HepG2 (cell line): ENCODE measurements at regions not wholly inside any gene's neighbourhood (a gene's known extent, or its start where the extent isn't known, plus 50 kb on each side); places are given as distances from the start of the nearest gene placed in this dataset.

Experiments
- ATAC-seq: fragments of 200-7000 bp; cut with Tn5 transposase; 3 replicates; pipeline ENCODE4 v1.9.1; 2020; ENCODE audit warnings: mild to moderate bottlenecking, moderate library complexity
- BruUV-seq: library from RNA; stranded (reverse); fragments of 400-500 nt; replicated peaks from 2 replicates; lab custom pipeline; 2021; lab: Mats Ljungman, UMichigan
- CTCF ChIA-PET: fragments of 300-600 bp; formaldehyde crosslinking; extraction: SDS; loops from one replicate; lab custom pipeline; 2021; ENCODE audit warnings: low total read pairs, inconsistent platforms, low intra/inter-chr PET ratio; lab: Yijun Ruan, JAX
- POLR2A ChIA-PET: fragments of 350-600 bp; sonication (Branson Sonifier 250); formaldehyde crosslinking; loops from one replicate; lab custom pipeline; 2020; ENCODE audit warnings: antibody characterized with exemption, inconsistent platforms; lab: Yijun Ruan, JAX
- DNase-seq: peaks from one replicate; pipeline ENCODE4 v3.0.0-alpha.2; 2015; ENCODE audit warnings: low spot score
- FAIRE-seq: peaks from 3 replicates; lab custom pipeline; 2011; peaks lifted over from hg19 to GRCh38; lab: Jason Lieb, UNC
- H2AFZ ChIP-seq: one replicate; pipeline ENCODE4 v1.6.1; 2011; ENCODE audit warnings: low read length, inconsistent platforms
- H3K27ac ChIP-seq: fragments of 300-600 bp; 3 replicates; pipeline ENCODE4 v1.8.0; 2011; ENCODE audit warnings: mixed run types, mild to moderate bottlenecking, mixed read lengths, low read length, inconsistent platforms; ENCODE audit not compliant: insufficient read depth; ENCODE audit errors: extremely low read length
- H3K27me3 ChIP-seq, 2 experiments: fragments of 200-600 bp in 1 of 2; 2 replicates in 1 of 2; 3 replicates in 1 of 2; pipeline versions ENCODE4 v1.6.0 to v1.8.0; 2011; ENCODE audit warnings: low read length in 2 of 2, mild to moderate bottlenecking in 2 of 2, moderate library complexity in 2 of 2, inconsistent platforms in 1 of 2; ENCODE audit not compliant: insufficient read depth in 2 of 2, control insufficient read depth in 1 of 2
- H3K36me3 ChIP-seq, 2 experiments: fragments of 200-600 bp in 1 of 2; replicated peaks in 1 of 2; 2 replicates in 1 of 2; 3 replicates in 1 of 2; pipeline versions ENCODE4 v1.5.1 to v1.8.0; 2011; ENCODE audit warnings: low read length in 2 of 2, inconsistent platforms in 1 of 2; ENCODE audit not compliant: insufficient read depth in 2 of 2, control insufficient read depth in 1 of 2
- H3K4me1 ChIP-seq: 2 replicates; pipeline ENCODE4 v1.5.1; 2012; ENCODE audit warnings: low read length, inconsistent platforms; ENCODE audit not compliant: insufficient read depth
- H3K4me2 ChIP-seq: 2 replicates; pipeline ENCODE4 v1.6.0; 2011; ENCODE audit warnings: low read depth, low read length, inconsistent platforms
- H3K4me3 ChIP-seq, 3 experiments: fragments of 200-600 bp in 1 of 3; sonication (generic), shearing (Covaris generic) in 1 of 3; replicated peaks in 1 of 3; 2 replicates each; pipeline ENCODE4 v1.5.1; 2011 to 2016; ENCODE audit warnings: low read length in 3 of 3, inconsistent platforms in 2 of 3, low read depth in 2 of 3, mild to moderate bottlenecking in 2 of 3, control low read depth in 1 of 3, mixed read lengths in 1 of 3; ENCODE audit not compliant: insufficient read depth in 1 of 3
- H3K79me2 ChIP-seq: one replicate; pipeline ENCODE4 v1.6.1; 2011; ENCODE audit warnings: low read length, inconsistent platforms; ENCODE audit not compliant: insufficient read depth
- H3K9ac ChIP-seq: 2 replicates; pipeline ENCODE4 v1.6.0; 2011; ENCODE audit warnings: mild to moderate bottlenecking, low read depth, low read length, inconsistent platforms; ENCODE audit not compliant: insufficient read depth
- H3K9me3 ChIP-seq: 2 replicates; pipeline ENCODE4 v1.5.1; 2012; ENCODE audit warnings: mild to moderate bottlenecking, low read length
- H4K20me1 ChIP-seq: 2 replicates; pipeline ENCODE4 v1.6.0; 2011; ENCODE audit warnings: inconsistent platforms, mild to moderate bottlenecking, low read length, moderate library complexity; ENCODE audit not compliant: insufficient read depth
- CENPX ChIP-seq: sonication (generic); formaldehyde crosslinking; IDR thresholded peaks from 2 replicates; pipeline ENCODE4 v1.9.0; 2021; ENCODE audit warnings: mild to moderate bottlenecking, missing genetic modification reagents, moderate library complexity
- EP300 ChIP-seq, 3 experiments: sonication (generic) in 1 of 3; formaldehyde crosslinking in 1 of 3; IDR thresholded peaks; 2 replicates each; pipeline versions ENCODE4 v1.5.1 to v1.6.1; 2011 to 2020; ENCODE audit warnings: low read depth in 2 of 3, low read length in 2 of 3, borderline replicate concordance in 1 of 3, improper control_type of control experiment in 1 of 3, mild to moderate bottlenecking in 1 of 3, missing genetic modification reagents in 1 of 3, moderate library complexity in 1 of 3
- ETV5 ChIP-seq: IDR thresholded peaks from 2 replicates; pipeline ENCODE4 v1.6.1; 2018; ENCODE audit warnings: missing biosample characterization, missing genetic modification reagents, inconsistent platforms, borderline replicate concordance
- FIP1L1 ChIP-seq: fragments of 200-400 bp; formaldehyde crosslinking; IDR thresholded peaks from 2 replicates; pipeline ENCODE4 v1.6.1; 2018; ENCODE audit warnings: low read depth, mild to moderate bottlenecking, low read length, moderate library complexity, borderline replicate concordance; ENCODE audit not compliant: insufficient read depth
- GZF1 ChIP-seq: sonication (generic); formaldehyde crosslinking; IDR thresholded peaks from 2 replicates; pipeline ENCODE4 v1.5.1; 2020; ENCODE audit warnings: mild to moderate bottlenecking, missing genetic modification reagents
- HES4 ChIP-seq: sonication (generic); formaldehyde crosslinking; IDR thresholded peaks from 2 replicates; pipeline ENCODE4 v1.9.0; 2021; ENCODE audit warnings: mild to moderate bottlenecking, missing genetic modification reagents, borderline replicate concordance
- NCOA2 ChIP-seq: sonication (generic); formaldehyde crosslinking; IDR thresholded peaks from 2 replicates; pipeline ENCODE4 v1.8.0; 2022; ENCODE audit warnings: inconsistent platforms
- PLRG1 ChIP-seq: fragments of 450-650 bp; conservative IDR thresholded peaks from 2 replicates; pipeline ENCODE4 v1.6.1; 2016
- RELA ChIP-seq: sonication (generic); formaldehyde crosslinking; IDR thresholded peaks from 2 replicates; pipeline ENCODE4 v1.4.0; 2020; ENCODE audit warnings: missing genetic modification reagents
- SIX4 ChIP-seq: sonication (generic); formaldehyde crosslinking; IDR thresholded peaks from 2 replicates; pipeline ENCODE4 v1.4.0; 2020; ENCODE audit warnings: missing genetic modification reagents
- TGIF2 ChIP-seq: IDR thresholded peaks from 2 replicates; pipeline ENCODE4 v1.6.1; 2016; ENCODE audit warnings: control low read depth, missing compliant biosample characterization
- ZFX ChIP-seq: sonication (generic); formaldehyde crosslinking; IDR thresholded peaks from 2 replicates; pipeline ENCODE4 v1.4.0; 2020; ENCODE audit warnings: mild to moderate bottlenecking, low read depth, missing genetic modification reagents, moderate library complexity
- ZNF138 ChIP-seq: sonication (generic); formaldehyde crosslinking; IDR thresholded peaks from 2 replicates; pipeline ENCODE4 v1.5.0; 2020; ENCODE audit warnings: mild to moderate bottlenecking, low read depth, missing genetic modification reagents
- ZNF251 ChIP-seq: sonication (generic); formaldehyde crosslinking; IDR thresholded peaks from 2 replicates; pipeline ENCODE4 v1.9.0; 2021; ENCODE audit warnings: mild to moderate bottlenecking, missing genetic modification reagents
- ZNF326 ChIP-seq: sonication (generic); formaldehyde crosslinking; IDR thresholded peaks from 2 replicates; pipeline ENCODE4 v1.4.0; 2020; ENCODE audit warnings: missing genetic modification reagents, borderline replicate concordance
- ZNF432 ChIP-seq: sonication (generic); formaldehyde crosslinking; IDR thresholded peaks from 2 replicates; pipeline ENCODE4 v1.5.0; 2020; ENCODE audit warnings: missing genetic modification reagents, mild to moderate bottlenecking, borderline replicate concordance
- ZNF549 ChIP-seq: sonication (generic); formaldehyde crosslinking; IDR thresholded peaks from 2 replicates; pipeline ENCODE4 v1.5.0; 2020; ENCODE audit warnings: missing genetic modification reagents
- ZNF644 ChIP-seq: IDR thresholded peaks from 2 replicates; pipeline ENCODE4 v1.6.1; 2016; ENCODE audit warnings: low read depth
- ZNF777 ChIP-seq: sonication (generic); formaldehyde crosslinking; IDR thresholded peaks from 2 replicates; pipeline ENCODE4 v1.4.0; 2020; ENCODE audit warnings: missing genetic modification reagents
- WGBS: methylation state at CpG from one replicate; pipeline ENCODE4 v1.1.6; 2017; ENCODE audit warnings: low lambda C conversion rate; 5-methylcytosine and 5-hydroxymethylcytosine counted together
- in situ Hi-C: cut with HindIII; loops from 2 replicates; pipeline ENCODE4 v1.10.0; 2017; ENCODE audit warnings: low pct_unique_long_range_greater_than_20kb; ENCODE audit not compliant: extremely low pct_ligation_motif_present
- intact Hi-C: fragments of 100-400 bp; cut with micrococcal nuclease; formaldehyde crosslinking; loops from one replicate; pipeline ENCODE4 v1.10.0; 2022; ENCODE audit not compliant: unreplicated experiment
- TF ChIP-seq, protein P1 (sequence below): sonication (generic); formaldehyde crosslinking; IDR thresholded peaks from 2 replicates; pipeline ENCODE4 v1.4.0; 2020; ENCODE audit warnings: missing genetic modification reagents, borderline replicate concordance
- TF ChIP-seq, protein P2 (sequence below): sonication (generic); formaldehyde crosslinking; IDR thresholded peaks from 2 replicates; pipeline ENCODE4 v1.5.0; 2020; ENCODE audit warnings: missing genetic modification reagents, mild to moderate bottlenecking, borderline replicate concordance

DNA sequence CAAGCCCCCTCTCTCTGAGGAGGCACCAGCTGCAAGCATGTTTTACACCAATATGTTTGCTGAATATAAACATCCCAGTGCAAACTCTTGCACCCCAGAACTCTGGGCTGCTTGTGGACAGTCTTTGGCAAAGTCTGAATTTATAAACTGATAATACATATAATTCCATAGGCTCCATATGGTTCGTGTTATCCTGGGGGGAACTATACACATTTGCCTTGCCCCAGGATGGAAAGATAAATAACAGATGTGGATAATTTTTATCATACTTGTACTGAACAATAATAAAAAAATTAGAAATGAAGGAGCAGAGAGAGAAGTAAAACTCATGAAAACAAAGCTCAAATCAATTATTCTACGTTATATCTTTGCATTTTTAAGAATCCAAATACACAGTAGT lies 50.6 kb upstream of the GAS1 start (continued):
- TF ChIP-seq, protein P1, sequence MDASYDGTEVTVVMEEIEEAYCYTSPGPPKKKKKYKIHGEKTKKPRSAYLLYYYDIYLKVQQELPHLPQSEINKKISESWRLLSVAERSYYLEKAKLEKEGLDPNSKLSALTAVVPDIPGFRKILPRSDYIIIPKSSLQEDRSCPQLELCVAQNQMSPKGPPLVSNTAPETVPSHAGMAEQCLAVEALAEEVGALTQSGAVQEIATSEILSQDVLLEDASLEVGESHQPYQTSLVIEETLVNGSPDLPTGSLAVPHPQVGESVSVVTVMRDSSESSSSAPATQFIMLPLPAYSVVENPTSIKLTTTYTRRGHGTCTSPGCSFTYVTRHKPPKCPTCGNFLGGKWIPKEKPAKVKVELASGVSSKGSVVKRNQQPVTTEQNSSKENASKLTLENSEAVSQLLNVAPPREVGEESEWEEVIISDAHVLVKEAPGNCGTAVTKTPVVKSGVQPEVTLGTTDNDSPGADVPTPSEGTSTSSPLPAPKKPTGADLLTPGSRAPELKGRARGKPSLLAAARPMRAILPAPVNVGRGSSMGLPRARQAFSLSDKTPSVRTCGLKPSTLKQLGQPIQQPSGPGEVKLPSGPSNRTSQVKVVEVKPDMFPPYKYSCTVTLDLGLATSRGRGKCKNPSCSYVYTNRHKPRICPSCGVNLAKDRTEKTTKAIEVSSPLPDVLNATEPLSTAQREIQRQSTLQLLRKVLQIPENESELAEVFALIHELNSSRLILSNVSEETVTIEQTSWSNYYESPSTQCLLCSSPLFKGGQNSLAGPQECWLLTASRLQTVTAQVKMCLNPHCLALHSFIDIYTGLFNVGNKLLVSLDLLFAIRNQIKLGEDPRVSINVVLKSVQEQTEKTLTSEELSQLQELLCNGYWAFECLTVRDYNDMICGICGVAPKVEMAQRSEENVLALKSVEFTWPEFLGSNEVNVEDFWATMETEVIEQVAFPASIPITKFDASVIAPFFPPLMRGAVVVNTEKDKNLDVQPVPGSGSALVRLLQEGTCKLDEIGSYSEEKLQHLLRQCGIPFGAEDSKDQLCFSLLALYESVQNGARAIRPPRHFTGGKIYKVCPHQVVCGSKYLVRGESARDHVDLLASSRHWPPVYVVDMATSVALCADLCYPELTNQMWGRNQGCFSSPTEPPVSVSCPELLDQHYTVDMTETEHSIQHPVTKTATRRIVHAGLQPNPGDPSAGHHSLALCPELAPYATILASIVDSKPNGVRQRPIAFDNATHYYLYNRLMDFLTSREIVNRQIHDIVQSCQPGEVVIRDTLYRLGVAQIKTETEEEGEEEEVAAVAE (CRISPR knock-in tag) = no peak
- TF ChIP-seq PLRG1 (no peak), ZNF326 (CRISPR knock-in tag) (no peak), EP300 (IDR thresholded peaks at IDR 0.05; ENCODE audit: low read depth in 2 of 2, low read length in 2 of 2) (no peak), EP300 (CRISPR knock-in tag; IDR thresholded peaks at IDR 0.05; ENCODE audit: borderline replicate concordance) (no peak), ZNF777 (CRISPR knock-in tag) (no peak)
- TF ChIP-seq, all 625 proteins: peak for 0

DNA sequence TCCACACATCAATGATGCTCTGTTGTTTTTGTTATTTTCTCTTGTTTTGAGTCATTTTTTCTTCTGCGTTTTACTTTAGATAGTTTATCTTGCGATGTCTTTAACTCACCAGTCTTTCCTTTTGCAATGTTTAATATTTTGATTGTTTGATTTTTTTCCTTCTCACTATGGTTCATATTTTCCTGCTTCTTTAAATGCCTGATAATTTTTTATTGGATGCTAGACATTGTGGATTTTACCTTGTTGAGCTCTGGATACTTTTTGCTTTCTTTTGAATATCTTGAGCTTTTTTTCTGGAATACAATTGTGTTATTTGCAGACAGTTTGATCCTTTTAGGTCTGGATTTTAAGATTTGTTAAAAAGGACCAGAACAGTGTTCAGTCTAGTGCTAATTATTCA lies 55.2 kb upstream of the GAS1 start:
- no peak overlapping the region for H3K27ac ChIP-seq
- BruUV-seq = no TSS peak
- no peak overlapping the region for H3K4me2 ChIP-seq
- no peak overlapping the region for H2AFZ ChIP-seq
- no peaks in the 10 kb centered on the region for H3K9me3 ChIP-seq
- H3K27me3 ChIP-seq = no peaks in the 10 kb centered on the region
- no peaks in the 10 kb centered on the region for H4K20me1 ChIP-seq
- H3K9ac ChIP-seq = no peak overlapping the region
- no peaks in the 10 kb centered on the region for H3K4me1 ChIP-seq
- no peak overlapping the region for H3K4me3 ChIP-seq
- ChIA-PET CTCF (no interaction called here), POLR2A (no interaction called here)
- 2% methylated on average over 2 of the region's 2 CpGs for WGBS
- intact Hi-C loops (no loop called here), in situ Hi-C loops (no loop called here)
- no peak for DNase-seq
- no peaks in the 10 kb centered on the region for H3K36me3 ChIP-seq
- H3K79me2 ChIP-seq = no peaks in the 10 kb centered on the region
- ATAC-seq = no peak
- no peak for FAIRE-seq
- no peak for TF ChIP-seq ZNF644 (CRISPR knock-in tag)
- TF ChIP-seq ZNF549 = no peak
- no peak for TF ChIP-seq ZNF138
- no peak for TF ChIP-seq ZNF432 (CRISPR knock-in tag)
- no peak for TF ChIP-seq ZNF251 (CRISPR knock-in tag)
- TF ChIP-seq, protein P2, sequence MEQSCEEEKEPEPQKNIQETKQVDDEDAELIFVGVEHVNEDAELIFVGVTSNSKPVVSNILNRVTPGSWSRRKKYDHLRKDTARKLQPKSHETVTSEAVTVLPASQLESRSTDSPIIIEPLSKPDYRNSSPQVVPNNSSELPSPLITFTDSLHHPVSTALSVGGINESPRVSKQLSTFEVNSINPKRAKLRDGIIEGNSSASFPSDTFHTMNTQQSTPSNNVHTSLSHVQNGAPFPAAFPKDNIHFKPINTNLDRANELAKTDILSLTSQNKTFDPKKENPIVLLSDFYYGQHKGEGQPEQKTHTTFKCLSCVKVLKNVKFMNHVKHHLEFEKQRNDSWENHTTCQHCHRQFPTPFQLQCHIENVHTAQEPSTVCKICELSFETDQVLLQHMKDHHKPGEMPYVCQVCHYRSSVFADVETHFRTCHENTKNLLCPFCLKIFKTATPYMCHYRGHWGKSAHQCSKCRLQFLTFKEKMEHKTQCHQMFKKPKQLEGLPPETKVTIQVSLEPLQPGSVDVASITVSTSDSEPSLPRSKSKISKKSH (CRISPR knock-in tag) = no peak
- TF ChIP-seq TGIF2 = no peak
- no peak for TF ChIP-seq HES4 (CRISPR knock-in tag)
- no peak for TF ChIP-seq ETV5 (CRISPR knock-in tag)
- no peak for TF ChIP-seq FIP1L1
- TF ChIP-seq RELA (CRISPR knock-in tag) = no peak
- TF ChIP-seq CENPX (CRISPR knock-in tag) = no peak
- TF ChIP-seq ZFX (CRISPR knock-in tag) = no peak
- TF ChIP-seq SIX4 = no peak
- TF ChIP-seq NCOA2 (CRISPR knock-in tag) = no peak
- no peak for TF ChIP-seq GZF1 (CRISPR knock-in tag)
